HUDEP-2 (cell line): ENCODE measurements at regions not wholly inside any gene's neighbourhood (a gene's known extent, or its start where the extent isn't known, plus 50 kb on each side); places are given as distances from the start of the nearest gene placed in this dataset.
"Not testable (repeated sequence)": the region's sequence is repeated elsewhere in the genome, so short reads cannot be mapped to it uniquely, and the experiment has no call there.

Experiments used
- DNase-seq, 76 experiments: peaks; one replicate each; lab custom pipeline; 2025; ENCODE audit not compliant: unreplicated experiment in 76 of 76; lab: John Stamatoyannopoulos, UW

GRCh38 chrX:42832764-42833549, 55.0 kb upstream of the PPP1R2C start:
- peak in 1 of 76 experiments; percentile 0 for DNase-seq

- DNase-seq: not testable (repeated sequence)
These were observed 55.6 kb upstream of the PPP1R2C start for GRCh38 chrX:42833550-42833940.

- no peak for DNase-seq
These were observed 59.3 kb upstream of the PPP1R2C start for GRCh38 chrX:42837101-42837726.

GRCh38 chrX:42837747-42838146, 59.8 kb upstream of the PPP1R2C start:
- no peak for DNase-seq

GRCh38 chrX:42839632-42840031, 61.7 kb upstream of the PPP1R2C start:
- DNase-seq: no peak

GRCh38 chrX:42846741-42847140, 68.8 kb upstream of the PPP1R2C start:
- DNase-seq: no peak

GRCh38 chrX:42855259-42855658, 77.3 kb upstream of the PPP1R2C start:
- DNase-seq: no peak

- no peak for DNase-seq
These were observed 79.8 kb upstream of the PPP1R2C start for GRCh38 chrX:42857766-42858165.

GRCh38 chrX:42869011-42869410, 91.0 kb upstream of the PPP1R2C start:
- no peak for DNase-seq

GRCh38 chrX:42869659-42870476, 91.9 kb upstream of the PPP1R2C start:
- DNase-seq: peak in 1 of 76 experiments; percentile 0

- DNase-seq: no peak
These were observed 108.6 kb upstream of the PPP1R2C start for GRCh38 chrX:42886519-42886918.

- no peak for DNase-seq
These were observed 123.0 kb upstream of the PPP1R2C start for GRCh38 chrX:42900947-42901346.

- no peak for DNase-seq
These were observed 124.5 kb upstream of the PPP1R2C start for GRCh38 chrX:42902513-42902912.

GRCh38 chrX:42920752-42921151, 142.8 kb upstream of the PPP1R2C start:
- DNase-seq: no peak

- DNase-seq: no peak
These were observed 152.1 kb upstream of the PPP1R2C start for GRCh38 chrX:42930071-42930470.

- DNase-seq: no peak
These were observed 153.0 kb upstream of the PPP1R2C start for GRCh38 chrX:42930951-42931350.

- no peak for DNase-seq
These were observed 155.2 kb upstream of the PPP1R2C start for GRCh38 chrX:42933187-42933586.

- DNase-seq: peak in 1 of 76 experiments; percentile 0
These were observed 156.2 kb upstream of the PPP1R2C start for GRCh38 chrX:42934020-42934726.

GRCh38 chrX:42941671-42942070, 163.7 kb upstream of the PPP1R2C start:
- DNase-seq: no peak

GRCh38 chrX:42943051-42943974, 165.3 kb upstream of the PPP1R2C start:
- DNase-seq: peak in 1 of 76 experiments; percentile 2
